ENCODE measurements at regions not wholly inside any gene's neighbourhood (a gene's known extent, or its start where the extent isn't known, plus 50 kb on each side); places are given as distances from the start of the nearest gene placed in this dataset.

DNA sequence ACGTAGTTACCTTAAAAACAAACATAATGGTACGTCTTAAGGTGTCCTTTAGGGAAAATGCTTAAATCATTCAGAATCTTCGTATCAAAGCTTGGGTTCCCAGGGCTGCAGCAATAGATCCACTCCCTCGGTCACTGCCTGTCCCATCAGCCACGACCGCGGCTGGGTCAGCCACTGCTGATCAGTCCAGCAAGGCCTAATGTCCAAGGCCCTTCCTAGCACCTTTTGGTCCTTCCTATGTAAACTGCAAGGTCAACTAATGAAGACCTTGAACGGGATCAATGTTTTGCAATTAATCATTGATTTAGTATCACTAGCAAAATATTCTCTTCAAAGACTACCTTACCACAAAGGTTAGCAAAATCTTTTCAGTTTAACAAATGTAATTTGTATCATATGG, 122.2 kb upstream of the IGF1R start:
- ChIA-PET CTCF (interaction anchor here (0.6 kb wide), 1 partner anchor 97 kb away, joined by 3 read pairs; no protein-coding TSS in a partner anchor), POLR2A (no interaction called here)
- Histone ChIP-seq H3K27ac (ENCODE audit: insufficient read depth, low read depth, low read length) (no peak overlapping the region), H3K79me2 (ENCODE audit: control insufficient read depth, insufficient read depth, low read length) (no peaks in the 10 kb centered on the region), H3K36me3 (ENCODE audit: control insufficient read depth in 2 of 2, extremely low read depth in 1 of 2, insufficient read depth in 2 of 2, low read length in 2 of 2) (no peaks in the 10 kb centered on the region), H2AFZ (ENCODE audit: low read depth, low read length) (no peak overlapping the region), H3K9me3 (replicated peaks; ENCODE audit: control insufficient read depth, insufficient read depth, low read length) (no peaks in the 10 kb centered on the region), H3K4me2 (ENCODE audit: insufficient read depth, low read length) (no peak overlapping the region), H3K9ac (replicated peaks; ENCODE audit: extremely low read depth, insufficient read depth, low read length) (no peak overlapping the region), H3K9me1 (replicated peaks; ENCODE audit: control insufficient read depth, extremely low read depth, insufficient read depth, low read length) (no peaks in the 10 kb centered on the region), H4K20me1 (replicated peaks; ENCODE audit: control insufficient read depth, extremely low read depth, insufficient read depth, low read length) (no peaks in the 10 kb centered on the region), H3K4me3 (replicated peaks in 1 of 3; ENCODE audit: insufficient read depth in 1 of 3, low read depth in 1 of 3, low read length in 3 of 3) (no peak overlapping the region), H3K4me1 (ENCODE audit: control insufficient read depth, extremely low read depth, insufficient read depth, low read length) (no peaks in the 10 kb centered on the region), H3K27me3 (ENCODE audit: control insufficient read depth in 2 of 2, insufficient read depth in 2 of 2, low read length in 2 of 2) (peaks cover 11 to 20% of the 10 kb centered on the region in 2 experiments)
- FAIRE-seq (no peak), DNase-seq (ENCODE audit: low read depth, low spot score) (no peak)
- dilution Hi-C loops (cut with MboI; ENCODE audit: extremely low pct_ligation_motif_present, low sequenced_read_pairs) (no loop called here), intact Hi-C loops (cut with micrococcal nuclease) (no loop called here)
- no TSS peak for BruUV-seq (replicated peaks)
- TF ChIP-seq POLR2A (IDR thresholded peaks at IDR 0.05; ENCODE audit: low read depth, low read length) = no peak
- TF ChIP-seq, protein P1, sequence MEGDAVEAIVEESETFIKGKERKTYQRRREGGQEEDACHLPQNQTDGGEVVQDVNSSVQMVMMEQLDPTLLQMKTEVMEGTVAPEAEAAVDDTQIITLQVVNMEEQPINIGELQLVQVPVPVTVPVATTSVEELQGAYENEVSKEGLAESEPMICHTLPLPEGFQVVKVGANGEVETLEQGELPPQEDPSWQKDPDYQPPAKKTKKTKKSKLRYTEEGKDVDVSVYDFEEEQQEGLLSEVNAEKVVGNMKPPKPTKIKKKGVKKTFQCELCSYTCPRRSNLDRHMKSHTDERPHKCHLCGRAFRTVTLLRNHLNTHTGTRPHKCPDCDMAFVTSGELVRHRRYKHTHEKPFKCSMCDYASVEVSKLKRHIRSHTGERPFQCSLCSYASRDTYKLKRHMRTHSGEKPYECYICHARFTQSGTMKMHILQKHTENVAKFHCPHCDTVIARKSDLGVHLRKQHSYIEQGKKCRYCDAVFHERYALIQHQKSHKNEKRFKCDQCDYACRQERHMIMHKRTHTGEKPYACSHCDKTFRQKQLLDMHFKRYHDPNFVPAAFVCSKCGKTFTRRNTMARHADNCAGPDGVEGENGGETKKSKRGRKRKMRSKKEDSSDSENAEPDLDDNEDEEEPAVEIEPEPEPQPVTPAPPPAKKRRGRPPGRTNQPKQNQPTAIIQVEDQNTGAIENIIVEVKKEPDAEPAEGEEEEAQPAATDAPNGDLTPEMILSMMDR (IDR thresholded peaks at IDR 0.05; ENCODE audit: extremely low read depth in 1 of 2, insufficient read depth in 1 of 2, low read depth in 1 of 2, low read length in 2 of 2) = no peak

- no TSS peak for BruUV-seq (replicated peaks)
- no peak overlapping the region for H2AFZ ChIP-seq (ENCODE audit: low read depth, low read length)
- TF ChIP-seq POLR2A (IDR thresholded peaks at IDR 0.05; ENCODE audit: low read depth, low read length) = no peak
- no peak for TF ChIP-seq POLR2AphosphoS5 (IDR thresholded peaks at IDR 0.05; ENCODE audit: insufficient read depth, low read depth, low read length)
- no peak for TF ChIP-seq JUN (IDR thresholded peaks at IDR 0.05; ENCODE audit: borderline replicate concordance, insufficient read depth, insufficient read length, low read depth)
- no peak for TF ChIP-seq EZH2 (IDR thresholded peaks at IDR 0.05; ENCODE audit: borderline replicate concordance, low read depth, low read length, severe bottlenecking)
- no peak for TF ChIP-seq MYC (IDR thresholded peaks at IDR 0.05; ENCODE audit: low read depth, low read length)
- TF ChIP-seq GATA2 (IDR thresholded peaks at IDR 0.05; ENCODE audit: insufficient read depth, insufficient read length, low read depth, low read length) = no peak
- TF ChIP-seq FOS (IDR thresholded peaks at IDR 0.05; ENCODE audit: borderline replicate concordance, insufficient read depth, low read length) = no peak
- TF ChIP-seq MAX (IDR thresholded peaks at IDR 0.05; ENCODE audit: insufficient read depth, insufficient read length) = no peak
- TF ChIP-seq, protein P1 (IDR thresholded peaks at IDR 0.05; ENCODE audit: extremely low read depth in 1 of 2, insufficient read depth in 1 of 2, low read depth in 1 of 2, low read length in 2 of 2) = no peak
- H3K27ac ChIP-seq (ENCODE audit: insufficient read depth, low read depth, low read length) = no peak overlapping the region
- H4K20me1 ChIP-seq (replicated peaks; ENCODE audit: control insufficient read depth, extremely low read depth, insufficient read depth, low read length) = no peaks in the 10 kb centered on the region
- H3K4me2 ChIP-seq (ENCODE audit: insufficient read depth, low read length) = no peak overlapping the region
- H3K9me3 ChIP-seq (replicated peaks; ENCODE audit: control insufficient read depth, insufficient read depth, low read length) = no peaks in the 10 kb centered on the region
- intact Hi-C loops (cut with micrococcal nuclease) = no loop called here
- DNase-seq (ENCODE audit: low read depth, low spot score) = no peak
- peaks cover 11 to 20% of the 10 kb centered on the region in 2 experiments for H3K27me3 ChIP-seq (ENCODE audit: control insufficient read depth in 2 of 2, insufficient read depth in 2 of 2, low read length in 2 of 2)
- ChIA-PET CTCF (interaction anchor here (1.0 to 2.7 kb wide), 2 partner anchors 9 to 548 kb away, joined by 5 to 13 read pairs; no protein-coding TSS in a partner anchor), POLR2A (no interaction called here)
- H3K9ac ChIP-seq (replicated peaks; ENCODE audit: extremely low read depth, insufficient read depth, low read length) = no peak overlapping the region
- H3K36me3 ChIP-seq (ENCODE audit: control insufficient read depth in 2 of 2, extremely low read depth in 1 of 2, insufficient read depth in 2 of 2, low read length in 2 of 2) = no peaks in the 10 kb centered on the region
- H3K4me3 ChIP-seq (replicated peaks in 1 of 3; ENCODE audit: insufficient read depth in 1 of 3, low read depth in 1 of 3, low read length in 3 of 3) = no peak overlapping the region
- H3K79me2 ChIP-seq (ENCODE audit: control insufficient read depth, insufficient read depth, low read length) = no peaks in the 10 kb centered on the region
- no peaks in the 10 kb centered on the region for H3K4me1 ChIP-seq (ENCODE audit: control insufficient read depth, extremely low read depth, insufficient read depth, low read length)
- dilution Hi-C loops (cut with MboI; ENCODE audit: extremely low pct_ligation_motif_present, low sequenced_read_pairs) = no loop called here
- no peak for FAIRE-seq
- no peaks in the 10 kb centered on the region for H3K9me1 ChIP-seq (replicated peaks; ENCODE audit: control insufficient read depth, extremely low read depth, insufficient read depth, low read length)
These were observed 120.2 kb upstream of the IGF1R start for GRCh38 chr15:98528046-98528725.
